HG02610 (cell line): ENCODE measurements at regions not wholly inside any gene's neighbourhood (a gene's known extent, or its start where the extent isn't known, plus 50 kb on each side); places are given as distances from the start of the nearest gene placed in this dataset.
"Not testable (repeated sequence)": the region's sequence is repeated elsewhere in the genome, so short reads cannot be mapped to it uniquely, and the experiment has no call there.

Source experiments
- ATAC-seq: cut with Tn5 transposase; IDR thresholded peaks from one replicate; pipeline ENCODE4 v1.9.1; 2021; ENCODE audit warnings: mild to moderate bottlenecking, moderate library complexity; ENCODE audit not compliant: unreplicated experiment

- no peak for ATAC-seq
These were observed 188.0 kb upstream of the SLC16A7 start for GRCh38 chr12:59407799-59408198.

- ATAC-seq = no peak
These were observed 189.8 kb upstream of the SLC16A7 start for GRCh38 chr12:59405992-59406391.

- no peak for ATAC-seq
These were observed 191.6 kb upstream of the SLC16A7 start for GRCh38 chr12:59404109-59404650.

GRCh38 chr12:59403259-59403932 is 192.4 kb upstream of the SLC16A7 start:
- peak; percentile 77 for ATAC-seq

DNA sequence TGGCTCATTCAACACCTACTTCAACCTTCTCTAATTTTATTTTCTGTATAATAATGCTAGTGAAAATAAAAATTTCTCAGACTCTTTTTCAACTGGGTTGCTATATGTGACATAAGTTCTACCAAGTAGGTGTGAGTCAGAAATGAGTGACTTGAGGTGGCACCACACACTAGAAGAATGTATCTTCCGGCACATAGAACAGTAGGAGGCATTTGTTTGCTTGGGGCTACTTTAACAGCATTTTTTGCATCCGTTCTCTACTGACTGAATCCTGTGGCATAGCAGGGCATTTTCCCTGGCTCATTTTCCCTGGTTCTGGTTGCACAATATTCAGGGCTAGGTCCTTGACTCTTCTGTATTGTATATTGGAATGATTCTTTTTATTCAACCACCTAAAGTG is 194.0 kb upstream of the SLC16A7 start:
- ATAC-seq = no peak

- no peak for ATAC-seq
These were observed 197.7 kb upstream of the SLC16A7 start for GRCh38 chr12:59398164-59398563.

DNA sequence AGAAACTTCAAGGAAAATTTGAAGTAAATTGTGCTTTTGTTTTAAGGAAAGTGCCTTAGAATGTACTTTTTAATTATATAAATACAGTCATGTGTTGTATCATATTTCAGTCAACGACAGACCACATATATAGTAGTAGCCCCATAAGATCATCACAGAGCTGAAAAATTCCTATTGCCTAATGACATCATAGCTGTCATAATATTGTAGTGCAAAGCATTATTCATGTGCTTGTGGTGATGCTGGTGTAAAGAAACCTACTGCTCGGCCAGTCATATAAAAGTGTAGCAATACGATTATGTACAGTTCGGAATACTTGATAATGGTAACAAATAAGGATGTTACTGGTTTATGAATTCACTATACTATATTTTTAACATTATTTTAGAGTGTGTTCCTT is 198.9 kb upstream of the SLC16A7 start:
- ATAC-seq = no peak

- no peak for ATAC-seq
These were observed 199.3 kb upstream of the SLC16A7 start for GRCh38 chr12:59396519-59396918.

DNA sequence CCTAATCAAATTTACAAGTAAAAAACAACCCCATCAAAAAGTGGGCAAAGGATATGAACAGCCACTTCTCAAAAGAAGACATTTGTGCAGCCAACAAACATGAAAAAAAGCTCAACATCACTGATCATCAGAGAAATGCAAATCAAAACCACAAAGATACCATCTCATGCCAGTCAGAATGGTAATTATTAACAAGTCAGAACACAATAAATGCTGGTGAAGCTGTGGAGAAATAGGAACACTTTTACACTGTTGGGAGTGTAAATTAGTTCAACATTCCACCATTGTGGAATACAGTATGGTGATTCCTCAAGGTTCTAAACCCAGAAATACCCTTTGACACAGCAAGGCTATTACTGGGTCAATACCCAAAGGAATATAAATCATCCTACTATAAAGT is 200.5 kb upstream of the SLC16A7 start:
- not testable (repeated sequence) for ATAC-seq

GRCh38 chr12:59393506-59393905 is 202.3 kb upstream of the SLC16A7 start:
- ATAC-seq = no peak

- no peak for ATAC-seq
These were observed 205.8 kb upstream of the SLC16A7 start for GRCh38 chr12:59389968-59390576.

GRCh38 chr12:59388694-59389093 is 207.1 kb upstream of the SLC16A7 start:
- no peak for ATAC-seq

DNA sequence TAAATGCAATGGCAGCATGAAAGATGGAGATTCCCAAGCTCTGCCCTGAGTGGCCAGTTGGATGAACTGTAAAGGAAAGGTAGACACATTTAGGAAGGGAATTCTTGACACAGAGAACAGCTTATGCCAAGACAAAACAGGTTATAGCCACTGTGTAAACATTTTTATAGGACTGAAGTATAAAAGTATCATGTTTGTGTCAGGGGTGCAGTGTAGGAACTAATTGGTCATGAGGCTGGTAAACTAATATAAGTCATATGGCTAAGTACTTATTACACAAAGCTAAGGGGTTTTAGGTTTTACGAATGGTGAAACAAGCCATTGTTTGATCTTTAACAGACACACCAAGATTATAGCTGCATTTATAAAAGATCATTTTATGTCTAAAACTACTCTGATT is 207.7 kb upstream of the SLC16A7 start:
- no peak for ATAC-seq

DNA sequence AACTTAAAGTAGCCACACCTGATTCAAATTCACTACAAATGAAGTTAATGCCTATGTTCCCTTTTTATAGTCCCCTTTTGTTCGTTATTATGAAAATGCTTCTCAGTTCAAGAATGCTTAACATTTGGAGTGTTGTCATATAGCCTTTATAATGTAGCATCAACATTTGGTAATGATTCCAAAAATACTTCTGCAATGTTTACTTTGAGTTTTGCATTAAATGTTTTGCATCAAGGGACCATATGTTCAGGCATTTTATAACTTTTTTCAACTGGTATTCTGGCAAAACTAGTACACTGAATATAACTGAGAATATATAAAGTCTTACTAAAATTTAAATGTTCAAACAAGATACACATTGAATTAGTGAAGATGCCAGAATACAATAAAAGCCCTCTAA is 209.6 kb upstream of the SLC16A7 start:
- ATAC-seq = no peak

DNA sequence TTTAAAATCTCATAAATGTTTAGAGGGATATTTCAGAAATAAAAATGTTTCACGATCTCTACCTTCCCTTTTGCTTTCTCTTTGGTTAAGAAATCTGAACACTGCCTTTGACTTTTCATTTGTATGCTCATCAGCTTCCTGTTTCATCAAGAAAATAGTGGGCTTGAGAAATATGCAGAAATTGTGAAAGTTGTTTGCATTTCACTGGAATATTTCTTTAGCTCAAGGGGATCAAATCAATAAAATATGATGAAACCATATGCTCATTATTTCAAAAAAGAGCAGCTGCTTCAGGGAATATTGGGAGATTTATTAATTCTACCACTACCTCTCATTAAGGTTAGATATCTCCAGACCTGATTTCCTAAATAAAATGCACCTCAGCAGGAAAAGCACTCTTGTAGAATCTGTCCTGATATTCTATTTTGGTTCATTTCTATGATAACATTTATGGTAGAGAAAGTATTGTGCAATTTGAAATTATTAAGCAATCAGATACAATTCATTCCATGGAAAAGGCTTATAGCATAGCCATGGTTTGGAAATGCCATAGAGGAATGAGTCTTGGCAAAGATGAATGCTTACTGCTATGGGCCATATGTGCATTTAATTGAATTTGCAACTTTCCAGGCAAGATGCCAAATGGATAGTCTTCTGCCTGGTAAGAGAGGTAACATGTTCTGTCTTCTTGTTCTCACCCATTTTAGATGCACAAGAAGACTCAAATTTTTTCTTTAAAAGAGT is 212.6 kb upstream of the SLC16A7 start:
- ATAC-seq = no peak

- ATAC-seq = no peak
These were observed 213.3 kb upstream of the SLC16A7 start for GRCh38 chr12:59382282-59383078.

- no peak for ATAC-seq
These were observed 214.7 kb upstream of the SLC16A7 start for GRCh38 chr12:59381106-59381505.

DNA sequence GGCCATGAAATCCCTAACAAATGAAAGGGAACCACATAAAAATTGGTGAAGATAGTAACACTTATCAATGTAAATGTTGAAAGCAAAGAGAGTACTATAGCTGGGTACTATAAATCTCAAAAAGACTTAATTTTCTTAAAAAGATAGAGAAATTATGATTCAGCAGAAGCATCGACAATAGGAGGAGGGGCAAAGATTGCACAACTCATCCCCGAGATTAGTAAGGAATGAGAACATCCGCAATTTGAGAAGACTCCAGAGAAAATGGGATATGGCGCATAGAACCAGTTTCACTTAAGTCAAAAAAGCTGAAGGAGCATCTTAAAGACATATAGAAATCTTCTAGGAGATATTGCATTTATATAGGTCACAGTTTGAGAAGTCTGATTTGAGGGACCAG is 220.2 kb upstream of the SLC16A7 start:
- no peak for ATAC-seq

- ATAC-seq = no peak
These were observed 221.0 kb upstream of the SLC16A7 start for GRCh38 chr12:59374783-59375182.

DNA sequence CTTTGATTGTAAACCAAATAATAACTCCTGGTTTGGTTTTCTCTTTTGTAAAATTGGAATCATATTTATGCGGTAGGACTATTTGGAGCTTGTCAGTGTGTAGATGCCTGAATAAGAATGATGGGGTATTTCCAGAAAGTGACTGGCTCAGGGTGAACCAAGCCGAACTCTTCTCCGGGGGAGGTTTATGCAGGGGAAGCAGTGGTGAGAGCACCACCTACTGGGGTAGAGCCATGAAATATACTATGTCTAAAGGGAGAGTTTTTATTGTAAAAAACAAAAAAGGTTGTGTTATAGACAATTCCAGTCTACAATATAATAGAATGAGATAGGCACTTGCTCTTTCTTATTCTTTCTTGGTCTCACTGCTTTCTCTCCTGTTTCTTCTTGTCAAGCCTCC is 222.9 kb upstream of the SLC16A7 start:
- peak; percentile 66 for ATAC-seq

DNA sequence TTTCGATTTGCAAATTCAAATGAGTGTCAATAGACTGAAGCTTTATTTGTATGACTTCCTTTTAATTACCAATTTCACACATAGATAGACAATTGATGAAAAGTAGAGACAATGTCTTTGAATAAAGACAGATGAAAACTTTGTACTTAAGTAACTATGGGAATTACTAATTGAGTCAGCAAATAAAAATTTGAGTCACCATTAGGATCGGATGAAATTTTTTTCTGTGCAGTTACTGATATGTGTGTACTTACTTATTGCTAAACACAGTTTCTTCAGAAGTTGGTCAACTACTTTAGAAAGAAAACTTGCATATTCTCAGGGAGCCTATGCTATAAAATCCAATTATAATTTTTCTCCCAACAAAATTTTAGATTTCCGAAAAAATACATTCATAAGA is 224.9 kb upstream of the SLC16A7 start:
- no peak for ATAC-seq
